ENCODE measurements at regions not wholly inside any gene's neighbourhood (a gene's known extent, or its start where the extent isn't known, plus 50 kb on each side); places are given as distances from the start of the nearest gene placed in this dataset.

DNA sequence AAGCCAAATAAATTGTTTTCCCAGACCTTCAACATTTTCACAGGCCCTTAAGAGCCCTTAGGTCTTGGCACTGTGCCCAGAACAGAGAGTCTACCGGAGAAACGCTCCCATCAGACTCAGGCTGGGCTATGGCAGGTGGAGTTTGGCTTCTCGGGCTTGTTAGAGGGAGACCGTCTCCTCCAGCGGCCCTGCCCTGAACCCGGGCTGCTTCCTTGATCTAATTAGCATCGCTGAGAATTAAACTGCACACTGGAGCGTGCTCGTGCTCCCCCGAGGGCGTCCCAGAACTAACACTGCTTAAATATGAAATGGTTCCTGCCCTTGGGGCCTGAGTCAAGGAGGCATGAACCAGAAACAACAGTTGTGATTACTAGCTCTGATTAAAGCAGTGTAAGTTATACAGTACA lies 634.4 kb downstream of the MATN1 start:
- DNase-seq (ENCODE audit: low read depth) = no peak
- TF ChIP-seq, protein P1, sequence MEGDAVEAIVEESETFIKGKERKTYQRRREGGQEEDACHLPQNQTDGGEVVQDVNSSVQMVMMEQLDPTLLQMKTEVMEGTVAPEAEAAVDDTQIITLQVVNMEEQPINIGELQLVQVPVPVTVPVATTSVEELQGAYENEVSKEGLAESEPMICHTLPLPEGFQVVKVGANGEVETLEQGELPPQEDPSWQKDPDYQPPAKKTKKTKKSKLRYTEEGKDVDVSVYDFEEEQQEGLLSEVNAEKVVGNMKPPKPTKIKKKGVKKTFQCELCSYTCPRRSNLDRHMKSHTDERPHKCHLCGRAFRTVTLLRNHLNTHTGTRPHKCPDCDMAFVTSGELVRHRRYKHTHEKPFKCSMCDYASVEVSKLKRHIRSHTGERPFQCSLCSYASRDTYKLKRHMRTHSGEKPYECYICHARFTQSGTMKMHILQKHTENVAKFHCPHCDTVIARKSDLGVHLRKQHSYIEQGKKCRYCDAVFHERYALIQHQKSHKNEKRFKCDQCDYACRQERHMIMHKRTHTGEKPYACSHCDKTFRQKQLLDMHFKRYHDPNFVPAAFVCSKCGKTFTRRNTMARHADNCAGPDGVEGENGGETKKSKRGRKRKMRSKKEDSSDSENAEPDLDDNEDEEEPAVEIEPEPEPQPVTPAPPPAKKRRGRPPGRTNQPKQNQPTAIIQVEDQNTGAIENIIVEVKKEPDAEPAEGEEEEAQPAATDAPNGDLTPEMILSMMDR (IDR thresholded peaks at IDR 0.05; ENCODE audit: low read length, missing control alignments) = no peak

DNA sequence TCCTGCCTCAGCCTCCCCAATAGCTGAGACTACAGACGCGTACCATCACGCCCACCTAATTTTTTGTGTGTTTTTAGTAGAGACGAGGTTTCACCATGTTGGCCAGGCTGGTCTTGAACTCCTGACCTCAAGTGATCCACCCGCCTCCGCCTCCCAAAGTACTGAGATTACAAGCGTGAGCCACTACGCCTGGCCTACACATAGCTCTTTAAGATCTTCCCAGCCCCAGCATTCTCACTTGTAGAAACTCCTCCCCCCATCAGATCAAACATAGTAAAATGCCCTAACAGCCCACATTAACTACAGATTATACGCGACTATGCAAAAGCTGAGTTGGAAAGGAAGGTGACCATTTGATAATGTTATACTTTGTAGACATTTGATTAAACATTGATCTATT lies 634.8 kb downstream of the MATN1 start:
- H3K4me3 ChIP-seq (replicated peaks; ENCODE audit: low read depth, low read length) = no peak overlapping the region
- TF ChIP-seq, protein P1 (IDR thresholded peaks at IDR 0.05; ENCODE audit: low read length, missing control alignments) = no peak
- no peak for DNase-seq (ENCODE audit: low read depth)

More for the DNA sequence above, 634.4 kb downstream of the MATN1 start:
- H3K4me3 ChIP-seq (replicated peaks; ENCODE audit: low read depth, low read length) = no peak overlapping the region

- H3K4me3 ChIP-seq (replicated peaks; ENCODE audit: low read depth, low read length) = no peak overlapping the region
- no peak for DNase-seq (ENCODE audit: low read depth)
- TF ChIP-seq, protein P1 (IDR thresholded peaks at IDR 0.05; ENCODE audit: low read length, missing control alignments) = peak; percentile 34
These were observed 635.9 kb downstream of the MATN1 start for GRCh38 chr1:30087465-30087864.

GRCh38 chr1:30085811-30086770 lies 637.3 kb downstream of the MATN1 start:
- TF ChIP-seq, protein P1 (IDR thresholded peaks at IDR 0.05; ENCODE audit: low read length, missing control alignments) = no peak
- no peak overlapping the region for H3K4me3 ChIP-seq (replicated peaks; ENCODE audit: low read depth, low read length)
- DNase-seq (ENCODE audit: low read depth) = peak; percentile 18

GRCh38 chr1:30084909-30085571 lies 638.3 kb downstream of the MATN1 start:
- TF ChIP-seq, protein P1 (IDR thresholded peaks at IDR 0.05; ENCODE audit: low read length, missing control alignments) = no peak
- no peak overlapping the region for H3K4me3 ChIP-seq (replicated peaks; ENCODE audit: low read depth, low read length)
- no peak for DNase-seq (ENCODE audit: low read depth)

- H3K4me3 ChIP-seq (replicated peaks; ENCODE audit: low read depth, low read length) = no peak overlapping the region
- peak; percentile 68 for DNase-seq (ENCODE audit: low read depth)
- TF ChIP-seq, protein P1 (IDR thresholded peaks at IDR 0.05; ENCODE audit: low read length, missing control alignments) = no peak
These were observed 639.5 kb downstream of the MATN1 start for GRCh38 chr1:30083800-30084464.

All from fibroblast of pulmonary artery (primary cell).